ENCODE measurements at regions not wholly inside any gene's neighbourhood (a gene's known extent, or its start where the extent isn't known, plus 50 kb on each side); places are given as distances from the start of the nearest gene placed in this dataset.

- no peak for TF ChIP-seq CTCF (IDR thresholded peaks at IDR 0.05; ENCODE audit: control extremely low read depth, extremely low read depth, low read depth, missing control alignments)
- no peak for DNase-seq (ENCODE audit: extremely low spot score)
- POLR2A ChIA-PET = no interaction called here
- CTCF ChIA-PET = interaction anchor here (0.7 to 0.8 kb wide), 2 partner anchors 34 to 514 kb away, joined by 3 read pairs; no protein-coding TSS in a partner anchor
These were observed 170.6 kb upstream of the EYA4 start for GRCh38 chr6:133070410-133071043.

GRCh38 chr6:133079901-133080300 lies 161.3 kb upstream of the EYA4 start:
- TF ChIP-seq CTCF (IDR thresholded peaks at IDR 0.05; ENCODE audit: control extremely low read depth, extremely low read depth, low read depth, missing control alignments) = no peak
- ChIA-PET CTCF (interaction anchor here (1.3 kb wide), 1 partner anchor 10 kb away, joined by 3 read pairs; no protein-coding TSS in a partner anchor), POLR2A (no interaction called here)
- DNase-seq (ENCODE audit: extremely low spot score) = no peak

GRCh38 chr6:133083248-133083967 lies 157.7 kb upstream of the EYA4 start:
- ChIA-PET POLR2A (no interaction called here), CTCF (no interaction called here)
- no peak for TF ChIP-seq CTCF (IDR thresholded peaks at IDR 0.05; ENCODE audit: control extremely low read depth, extremely low read depth, low read depth, missing control alignments)
- no peak for DNase-seq (ENCODE audit: extremely low spot score)

- no peak for DNase-seq (ENCODE audit: extremely low spot score)
- ChIA-PET CTCF (interaction anchor here (0.6 to 1.0 kb wide), 2 partner anchors 12 to 34 kb away, joined by 3 read pairs; no protein-coding TSS in a partner anchor), POLR2A (no interaction called here)
- TF ChIP-seq CTCF (IDR thresholded peaks at IDR 0.05; ENCODE audit: control extremely low read depth, extremely low read depth, low read depth, missing control alignments) = no peak
These were observed 155.7 kb upstream of the EYA4 start for GRCh38 chr6:133085471-133085870.

- ChIA-PET CTCF (interaction anchor here (0.6 to 1.0 kb wide), 2 partner anchors 12 to 34 kb away, joined by 3 read pairs; no protein-coding TSS in a partner anchor), POLR2A (no interaction called here)
- DNase-seq (ENCODE audit: extremely low spot score) = no peak
These were observed 155.3 kb upstream of the EYA4 start for GRCh38 chr6:133085896-133086295.

More at GRCh38 chr6:133085896-133086295, 155.3 kb upstream of the EYA4 start:
- no peak for TF ChIP-seq CTCF (IDR thresholded peaks at IDR 0.05; ENCODE audit: control extremely low read depth, extremely low read depth, low read depth, missing control alignments)

All from GM10248 (cell line).